ENCODE measurements at regions not wholly inside any gene's neighbourhood (a gene's known extent, or its start where the extent isn't known, plus 50 kb on each side); places are given as distances from the start of the nearest gene placed in this dataset.

GRCh38 chr2:7403092-7403775 is 486.0 kb downstream of the RNF144A start:
- no peaks in the 10 kb centered on the region for H3K4me1 ChIP-seq (ENCODE audit: control insufficient read depth, insufficient read depth, low read length)
- 80% methylated on average over 1 of the region's 6 CpGs for WGBS (ENCODE audit: insufficient coverage, low lambda C conversion rate)
- H3K27ac ChIP-seq (ENCODE audit: low read length), result no peak overlapping the region
- no peak overlapping the region for H3K4me3 ChIP-seq (ENCODE audit: low read length)
- no peaks in the 10 kb centered on the region for H3K9me3 ChIP-seq (ENCODE audit: control insufficient read depth, low read depth, low read length)
- DNase-seq, result no peak
- H3K27me3 ChIP-seq (ENCODE audit: control insufficient read depth, insufficient read depth, low read length), result peaks cover 7% of the 10 kb centered on the region
- H3K36me3 ChIP-seq (ENCODE audit: control insufficient read depth, insufficient read depth, low read length), result no peaks in the 10 kb centered on the region

- Histone ChIP-seq H3K27ac (ENCODE audit: low read length) (no peak overlapping the region), H3K4me1 (ENCODE audit: control insufficient read depth, insufficient read depth, low read length) (no peaks in the 10 kb centered on the region), H3K9me3 (ENCODE audit: control insufficient read depth, low read depth, low read length) (no peaks in the 10 kb centered on the region), H3K27me3 (ENCODE audit: control insufficient read depth, insufficient read depth, low read length) (peaks cover 7% of the 10 kb centered on the region), H3K4me3 (ENCODE audit: low read length) (no peak overlapping the region), H3K36me3 (ENCODE audit: control insufficient read depth, insufficient read depth, low read length) (no peaks in the 10 kb centered on the region)
- WGBS (ENCODE audit: insufficient coverage, low lambda C conversion rate), result no CpG with 5 or more reads among the region's 9 CpGs
- DNase-seq, result no peak
Measured at GRCh38 chr2:7405861-7406715, 488.9 kb downstream of the RNF144A start.

GRCh38 chr2:7407001-7407400 is 489.8 kb downstream of the RNF144A start:
- WGBS (ENCODE audit: insufficient coverage, low lambda C conversion rate), result 80% methylated on average over 3 of the region's 7 CpGs
- H3K36me3 ChIP-seq (ENCODE audit: control insufficient read depth, insufficient read depth, low read length), result no peaks in the 10 kb centered on the region
- H3K4me3 ChIP-seq (ENCODE audit: low read length), result no peak overlapping the region
- no peak for DNase-seq
- H3K9me3 ChIP-seq (ENCODE audit: control insufficient read depth, low read depth, low read length), result no peaks in the 10 kb centered on the region
- no peak overlapping the region for H3K27ac ChIP-seq (ENCODE audit: low read length)
- H3K27me3 ChIP-seq (ENCODE audit: control insufficient read depth, insufficient read depth, low read length), result peaks cover 7% of the 10 kb centered on the region
- no peaks in the 10 kb centered on the region for H3K4me1 ChIP-seq (ENCODE audit: control insufficient read depth, insufficient read depth, low read length)

GRCh38 chr2:7407906-7408680 is 490.9 kb downstream of the RNF144A start:
- no peak for DNase-seq
- H3K9me3 ChIP-seq (ENCODE audit: control insufficient read depth, low read depth, low read length), result no peaks in the 10 kb centered on the region
- H3K4me1 ChIP-seq (ENCODE audit: control insufficient read depth, insufficient read depth, low read length), result no peaks in the 10 kb centered on the region
- WGBS (ENCODE audit: insufficient coverage, low lambda C conversion rate), result 100% methylated on average over 4 of the region's 6 CpGs
- no peaks in the 10 kb centered on the region for H3K36me3 ChIP-seq (ENCODE audit: control insufficient read depth, insufficient read depth, low read length)
- H3K27me3 ChIP-seq (ENCODE audit: control insufficient read depth, insufficient read depth, low read length), result peaks cover 3% of the 10 kb centered on the region
- H3K27ac ChIP-seq (ENCODE audit: low read length), result no peak overlapping the region
- no peak overlapping the region for H3K4me3 ChIP-seq (ENCODE audit: low read length)

- H3K4me3 ChIP-seq (ENCODE audit: low read length), result no peak overlapping the region
- no peaks in the 10 kb centered on the region for H3K36me3 ChIP-seq (ENCODE audit: control insufficient read depth, insufficient read depth, low read length)
- no peaks in the 10 kb centered on the region for H3K9me3 ChIP-seq (ENCODE audit: control insufficient read depth, low read depth, low read length)
- no peaks in the 10 kb centered on the region for H3K4me1 ChIP-seq (ENCODE audit: control insufficient read depth, insufficient read depth, low read length)
- H3K27me3 ChIP-seq (ENCODE audit: control insufficient read depth, insufficient read depth, low read length), result no peaks in the 10 kb centered on the region
- H3K27ac ChIP-seq (ENCODE audit: low read length), result no peak overlapping the region
- DNase-seq, result no peak
Measured at GRCh38 chr2:7411691-7412090, 494.5 kb downstream of the RNF144A start.

GRCh38 chr2:7417845-7418742 is 500.9 kb downstream of the RNF144A start:
- H3K27me3 ChIP-seq (ENCODE audit: control insufficient read depth, insufficient read depth, low read length), result no peaks in the 10 kb centered on the region
- WGBS (ENCODE audit: insufficient coverage, low lambda C conversion rate), result 100% methylated on average over 1 of the region's 2 CpGs
- H3K9me3 ChIP-seq (ENCODE audit: control insufficient read depth, low read depth, low read length), result no peaks in the 10 kb centered on the region
- H3K4me1 ChIP-seq (ENCODE audit: control insufficient read depth, insufficient read depth, low read length), result peaks cover 3% of the 10 kb centered on the region
- no peaks in the 10 kb centered on the region for H3K36me3 ChIP-seq (ENCODE audit: control insufficient read depth, insufficient read depth, low read length)
- no peak overlapping the region for H3K27ac ChIP-seq (ENCODE audit: low read length)
- no peak for DNase-seq
- no peak overlapping the region for H3K4me3 ChIP-seq (ENCODE audit: low read length)

GRCh38 chr2:7419186-7419585 is 502.0 kb downstream of the RNF144A start:
- 100% methylated on average over 1 of the region's 1 CpG for WGBS (ENCODE audit: insufficient coverage, low lambda C conversion rate)
- Histone ChIP-seq H3K27ac (ENCODE audit: low read length) (no peak overlapping the region), H3K36me3 (ENCODE audit: control insufficient read depth, insufficient read depth, low read length) (no peaks in the 10 kb centered on the region), H3K27me3 (ENCODE audit: control insufficient read depth, insufficient read depth, low read length) (no peaks in the 10 kb centered on the region), H3K4me1 (ENCODE audit: control insufficient read depth, insufficient read depth, low read length) (peaks cover 3% of the 10 kb centered on the region), H3K9me3 (ENCODE audit: control insufficient read depth, low read depth, low read length) (no peaks in the 10 kb centered on the region), H3K4me3 (ENCODE audit: low read length) (no peak overlapping the region)
- DNase-seq, result no peak

- Histone ChIP-seq H3K36me3 (ENCODE audit: control insufficient read depth, insufficient read depth, low read length) (no peaks in the 10 kb centered on the region), H3K4me1 (ENCODE audit: control insufficient read depth, insufficient read depth, low read length) (peaks cover 3% of the 10 kb centered on the region), H3K27me3 (ENCODE audit: control insufficient read depth, insufficient read depth, low read length) (no peaks in the 10 kb centered on the region), H3K9me3 (ENCODE audit: control insufficient read depth, low read depth, low read length) (no peaks in the 10 kb centered on the region), H3K4me3 (ENCODE audit: low read length) (no peak overlapping the region), H3K27ac (ENCODE audit: low read length) (peak overlapping the region; percentile 37)
- no CpG with 5 or more reads among the region's 1 CpG for WGBS (ENCODE audit: insufficient coverage, low lambda C conversion rate)
- DNase-seq, result peak; percentile 29 to 67
Measured at GRCh38 chr2:7419814-7420311, 502.7 kb downstream of the RNF144A start.

- DNase-seq, result no peak
- Histone ChIP-seq H3K9me3 (ENCODE audit: control insufficient read depth, low read depth, low read length) (no peaks in the 10 kb centered on the region), H3K36me3 (ENCODE audit: control insufficient read depth, insufficient read depth, low read length) (no peaks in the 10 kb centered on the region), H3K27ac (ENCODE audit: low read length) (peak overlapping the region; percentile 37), H3K4me1 (ENCODE audit: control insufficient read depth, insufficient read depth, low read length) (peaks cover 3% of the 10 kb centered on the region), H3K27me3 (ENCODE audit: control insufficient read depth, insufficient read depth, low read length) (no peaks in the 10 kb centered on the region), H3K4me3 (ENCODE audit: low read length) (no peak overlapping the region)
- WGBS (ENCODE audit: insufficient coverage, low lambda C conversion rate), result no CpG with 5 or more reads among the region's 6 CpGs
Measured at GRCh38 chr2:7420530-7420929, 503.3 kb downstream of the RNF144A start.
